ENCODE measurements at regions not wholly inside any gene's neighbourhood (a gene's known extent, or its start where the extent isn't known, plus 50 kb on each side); places are given as distances from the start of the nearest gene placed in this dataset.

GRCh38 chr18:72089432-72089831 lies 454.7 kb downstream of the CBLN2 start:
- no peak for DNase-seq (ENCODE audit: low spot score)

- peak; percentile 18 for DNase-seq (ENCODE audit: low spot score)
These were observed 457.7 kb downstream of the CBLN2 start for GRCh38 chr18:72086421-72086820.

GRCh38 chr18:72075040-72075439 lies 469.1 kb downstream of the CBLN2 start:
- DNase-seq (ENCODE audit: low spot score) = no peak

GRCh38 chr18:72063001-72063400 lies 481.1 kb downstream of the CBLN2 start:
- DNase-seq (ENCODE audit: low spot score) = no peak

- no peak for DNase-seq (ENCODE audit: low spot score)
These were observed 485.3 kb downstream of the CBLN2 start for GRCh38 chr18:72058851-72059250.

- no peak for DNase-seq (ENCODE audit: low spot score)
These were observed 488.0 kb downstream of the CBLN2 start for GRCh38 chr18:72056171-72056570.

GRCh38 chr18:72041313-72042032 lies 502.7 kb downstream of the CBLN2 start:
- DNase-seq (ENCODE audit: low spot score) = no peak

- DNase-seq (ENCODE audit: low spot score) = no peak
These were observed 530.7 kb downstream of the CBLN2 start for GRCh38 chr18:72013427-72013850.

GRCh38 chr18:71998547-71999097 lies 545.5 kb downstream of the CBLN2 start:
- no peak for DNase-seq (ENCODE audit: low spot score)

GRCh38 chr18:71995904-71996465 lies 548.2 kb downstream of the CBLN2 start:
- DNase-seq (ENCODE audit: low spot score) = no peak

GRCh38 chr18:71994273-71994672 lies 549.9 kb downstream of the CBLN2 start:
- no peak for DNase-seq (ENCODE audit: low spot score)

GRCh38 chr18:71989616-71990015 lies 554.5 kb downstream of the CBLN2 start:
- DNase-seq (ENCODE audit: low spot score) = no peak

GRCh38 chr18:71986351-71987050 lies 557.6 kb downstream of the CBLN2 start:
- DNase-seq (ENCODE audit: low spot score) = no peak

- no peak for DNase-seq (ENCODE audit: low spot score)
These were observed 567.4 kb downstream of the CBLN2 start for GRCh38 chr18:71976744-71977143.

GRCh38 chr18:71966791-71967190 lies 577.4 kb downstream of the CBLN2 start:
- no peak for DNase-seq (ENCODE audit: low spot score)

GRCh38 chr18:71958605-71959004 lies 585.5 kb downstream of the CBLN2 start:
- DNase-seq (ENCODE audit: low spot score) = no peak

GRCh38 chr18:71951001-71951400 lies 593.1 kb downstream of the CBLN2 start:
- no peak for DNase-seq (ENCODE audit: low spot score)

- DNase-seq (ENCODE audit: low spot score) = no peak
These were observed 601.7 kb downstream of the CBLN2 start for GRCh38 chr18:71942433-71942832.

GRCh38 chr18:71939483-71939882 lies 604.7 kb downstream of the CBLN2 start:
- no peak for DNase-seq (ENCODE audit: low spot score)

GRCh38 chr18:71936744-71937143 lies 607.4 kb downstream of the CBLN2 start:
- no peak for DNase-seq (ENCODE audit: low spot score)

- no peak for DNase-seq (ENCODE audit: low spot score)
These were observed 624.9 kb downstream of the CBLN2 start for GRCh38 chr18:71919211-71919610.

- DNase-seq (ENCODE audit: low spot score) = no peak
These were observed 630.5 kb downstream of the CBLN2 start for GRCh38 chr18:71913641-71914040.

- DNase-seq (ENCODE audit: low spot score) = no peak
These were observed 641.7 kb downstream of the CBLN2 start for GRCh38 chr18:71902482-71902881.

Measured in umbilical cord (tissue), 1 donor.